HCT116 (cell line): ENCODE measurements at regions not wholly inside any gene's neighbourhood (a gene's known extent, or its start where the extent isn't known, plus 50 kb on each side); places are given as distances from the start of the nearest gene placed in this dataset.

ENCODE experiments used
- ATAC-seq: fragments of 200-7000 bp; cut with Tn5 transposase; 2 replicates; pipeline ENCODE4 v1.9.1; 2020; ENCODE audit warnings: mild to moderate bottlenecking, moderate library complexity
- BruUV-seq: library from RNA; stranded (reverse); fragments of 400-500 nt; replicated peaks from 2 replicates; lab custom pipeline; 2021; lab: Mats Ljungman, UMichigan
- CTCF ChIA-PET: fragments of 300-600 bp; sonication (Branson Sonifier 250); formaldehyde crosslinking; loops from one replicate; lab custom pipeline; 2021; ENCODE audit warnings: antibody characterized with exemption; lab: Charles Lee
- POLR2A ChIA-PET: fragments of 300-600, 350-600 bp; sonication (Branson Sonifier 250); formaldehyde crosslinking; loops from one replicate; lab custom pipeline; 2021; ENCODE audit warnings: antibody characterized with exemption; lab: Charles Lee
- RAD21 ChIA-PET, 2 experiments: fragments of 300-600 bp; sonication (Branson Sonifier 250); formaldehyde crosslinking; loops; one replicate each; lab custom pipeline; 2023; ENCODE audit warnings: low total read pairs in 2 of 2; ENCODE audit not compliant: uncharacterized antibody in 2 of 2, unreplicated experiment in 2 of 2, low non-redundant PET in 1 of 2; lab: Charles Lee
- DNase-seq: peaks from one replicate; pipeline ENCODE4 v3.0.0-alpha.2; 2010; ENCODE audit warnings: low read depth, low spot score
- H2AFZ ChIP-seq: fragments of 200-600 bp; shearing (Covaris generic), sonication (generic); 2 replicates; pipeline ENCODE4 v1.6.1; 2017; ENCODE audit warnings: low read depth, mixed run types, mixed read lengths, antibody characterized with exemption, low read length; ENCODE audit not compliant: poor library complexity, severe bottlenecking
- H3K27ac ChIP-seq: 2 replicates; pipeline ENCODE4 v1.5.1; 2012; ENCODE audit warnings: low read depth, low read length
- H3K27me3 ChIP-seq: fragments of 200-600 bp; sonication (generic); 2 replicates; pipeline ENCODE4 v1.6.1; 2016; ENCODE audit warnings: mixed run types, low read length, mixed read lengths; ENCODE audit not compliant: insufficient read depth
- H3K36me3 ChIP-seq, 2 experiments: fragments of 200-500 bp in 1 of 2; fragments of 200-600 bp in 1 of 2; sonication (Bioruptor generic) in 1 of 2; sonication (generic) in 1 of 2; 2 replicates each; pipeline versions ENCODE4 v1.5.1 to v1.6.1; 2014 to 2016; ENCODE audit warnings: low read length in 2 of 2, inconsistent platforms in 1 of 2, mixed read lengths in 1 of 2, mixed run types in 1 of 2; ENCODE audit not compliant: insufficient read depth in 2 of 2, control insufficient read depth in 1 of 2
- H3K4me1 ChIP-seq, 2 experiments: fragments of 200-600 bp in 1 of 2; sonication (generic) in 1 of 2; 2 replicates each; pipeline versions ENCODE4 v1.5.1 to v1.6.1; 2012 to 2017; ENCODE audit warnings: low read length in 2 of 2, inconsistent platforms in 1 of 2, mild to moderate bottlenecking in 1 of 2, mixed read lengths in 1 of 2, mixed run types in 1 of 2, moderate library complexity in 1 of 2; ENCODE audit not compliant: insufficient read depth in 2 of 2, control insufficient read depth in 1 of 2
- H3K4me2 ChIP-seq: fragments of 200-600 bp; sonication (generic); 2 replicates; pipeline ENCODE4 v1.6.1; 2017; ENCODE audit warnings: mixed run types, low read length, mixed read lengths
- H3K4me3 ChIP-seq, 2 experiments: fragments of 200-600 bp in 1 of 2; sonication (generic) in 1 of 2; replicated peaks in 1 of 2; 2 replicates each; pipeline ENCODE4 v1.5.1; 2011 to 2016; ENCODE audit warnings: low read length in 2 of 2, control low read depth in 1 of 2, low read depth in 1 of 2, mild to moderate bottlenecking in 1 of 2, mixed read lengths in 1 of 2, mixed run types in 1 of 2
- H3K79me2 ChIP-seq: fragments of 200-600 bp; sonication (generic); 2 replicates; pipeline ENCODE4 v1.6.1; 2017; ENCODE audit warnings: mild to moderate bottlenecking, mixed run types, low read length, moderate library complexity, mixed read lengths; ENCODE audit not compliant: insufficient read depth
- H3K9ac ChIP-seq: fragments of 200-600 bp; sonication (generic); 2 replicates; pipeline ENCODE4 v1.6.1; 2016; ENCODE audit warnings: low read length, mixed read lengths
- H3K9me2 ChIP-seq: fragments of 200-600 bp; sonication (generic), shearing (Covaris generic); 2 replicates; pipeline ENCODE4 v1.6.1; 2017; ENCODE audit warnings: mixed run types, mild to moderate bottlenecking, moderate library complexity; ENCODE audit not compliant: insufficient read depth
- H3K9me3 ChIP-seq, 2 experiments: fragments of 200-500 bp in 1 of 2; fragments of 200-600 bp in 1 of 2; sonication (Bioruptor generic) in 1 of 2; sonication (generic) in 1 of 2; 2 replicates each; pipeline ENCODE4 v1.6.1; 2014 to 2017; ENCODE audit warnings: low read length in 2 of 2, mixed read lengths in 2 of 2, inconsistent platforms in 1 of 2, low read depth in 1 of 2, mild to moderate bottlenecking in 1 of 2, mixed run types in 1 of 2, moderate library complexity in 1 of 2; ENCODE audit not compliant: control insufficient read depth in 1 of 2, insufficient read depth in 1 of 2
- H4K20me1 ChIP-seq: fragments of 200-600 bp; sonication (generic), shearing (Covaris generic); 2 replicates; pipeline ENCODE4 v1.6.1; 2017; ENCODE audit warnings: mixed run types, mild to moderate bottlenecking, moderate library complexity; ENCODE audit not compliant: insufficient read depth
- EGR1 ChIP-seq: IDR thresholded peaks from 2 replicates; pipeline ENCODE4 v1.6.1; 2012; ENCODE audit warnings: low read depth
- EZH2 ChIP-seq: fragments of 200-600 bp; sonication (generic); IDR thresholded peaks from 2 replicates; pipeline ENCODE4 v1.6.1; 2017; ENCODE audit warnings: antibody characterized with exemption, mixed run types
- EZH2phosphoT487 ChIP-seq: fragments of 200-600 bp; IDR thresholded peaks from 2 replicates; pipeline ENCODE4 v1.6.1; 2018; ENCODE audit warnings: antibody characterized with exemption, borderline replicate concordance
- JUND ChIP-seq: IDR thresholded peaks from 2 replicates; pipeline ENCODE4 v1.6.1; 2012
- SP1 ChIP-seq: IDR thresholded peaks from 2 replicates; pipeline ENCODE4 v1.6.1; 2012; ENCODE audit warnings: low read depth
- TCF7L2 ChIP-seq: IDR thresholded peaks from 2 replicates; pipeline ENCODE4 v1.7.0; 2011; ENCODE audit warnings: borderline replicate concordance, inconsistent platforms; ENCODE audit not compliant: insufficient read depth, insufficient read length; ENCODE audit errors: extremely low read depth
- intact Hi-C: fragments of 100-400 bp; cut with micrococcal nuclease; formaldehyde crosslinking; loops from 2 replicates; pipeline ENCODE4 v1.10.0; 2022
- TF ChIP-seq, protein P1 (sequence below), 3 experiments: fragments of 200-600 bp in 1 of 3; sonication (generic) in 1 of 3; IDR thresholded peaks in 2 of 3; conservative IDR thresholded peaks in 1 of 3; 2 replicates each; pipeline ENCODE4 v1.5.1; 2012 to 2017; ENCODE audit warnings: low read depth in 2 of 3, low read length in 2 of 3, antibody characterized with exemption in 1 of 3, borderline replicate concordance in 1 of 3, control low read depth in 1 of 3, mild to moderate bottlenecking in 1 of 3, mixed read lengths in 1 of 3, mixed run types in 1 of 3, moderate library complexity in 1 of 3; ENCODE audit not compliant: insufficient read depth in 1 of 3
- TF ChIP-seq, protein P2 (sequence below): IDR thresholded peaks from 2 replicates; pipeline ENCODE4 v1.6.1; 2012
- TF ChIP-seq, protein P3 (sequence below): IDR thresholded peaks from 2 replicates; pipeline ENCODE4 v1.6.1; 2012; ENCODE audit warnings: low read depth
- TF ChIP-seq, protein P4 (sequence below): IDR thresholded peaks from 2 replicates; pipeline ENCODE4 v1.6.1; 2012

DNA sequence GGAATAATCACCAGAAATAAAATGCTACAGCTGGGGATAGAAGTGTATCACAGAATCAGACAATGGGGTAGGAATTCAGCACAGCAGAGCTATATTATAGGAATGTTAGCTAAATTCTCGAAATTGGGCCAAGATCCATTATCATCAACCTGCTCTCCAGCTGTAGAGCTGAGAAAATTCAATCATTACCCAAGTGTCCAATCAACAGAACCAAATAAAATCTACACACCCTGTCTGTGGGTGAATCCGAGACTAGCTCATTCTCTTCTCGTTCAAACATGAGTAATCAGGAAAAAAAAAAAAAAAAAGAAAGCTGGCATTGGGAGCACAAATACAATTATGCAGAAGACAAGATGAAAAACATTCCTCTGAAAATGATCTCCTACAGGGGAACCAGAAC, 119.2 kb downstream of the CDC7 start:
- Histone ChIP-seq H3K4me1 (peaks cover 0 to 3% of the 10 kb centered on the region in 2 experiments; a peak in 1 of 4 replicates), H2AFZ (no peak overlapping the region), H3K79me2 (no peaks in the 10 kb centered on the region), H4K20me1 (no peaks in the 10 kb centered on the region), H3K36me3 (no peaks in the 10 kb centered on the region), H3K9me2 (no peaks in the 10 kb centered on the region), H3K4me2 (no peak overlapping the region), H3K9me3 (no peaks in the 10 kb centered on the region), H3K27ac (no peak overlapping the region), H3K27me3 (no peaks in the 10 kb centered on the region), H3K4me3 (no peak overlapping the region)
- BruUV-seq = no TSS peak
- ATAC-seq (no peak), DNase-seq (no peak)
- CTCF ChIA-PET = no interaction called here
- RAD21 ChIA-PET = interaction anchor here in 1 of 2 experiments (0.6 kb wide), 1 partner anchor 230 kb away, joined by 4 read pairs; no protein-coding TSS in a partner anchor
- intact Hi-C loops = loop anchor here (5.0 kb wide), 1 partner anchor 267 kb away; the partner anchor contains the start of gene TGFBR3
- POLR2A ChIA-PET = no interaction called here
- TF ChIP-seq, protein P1, sequence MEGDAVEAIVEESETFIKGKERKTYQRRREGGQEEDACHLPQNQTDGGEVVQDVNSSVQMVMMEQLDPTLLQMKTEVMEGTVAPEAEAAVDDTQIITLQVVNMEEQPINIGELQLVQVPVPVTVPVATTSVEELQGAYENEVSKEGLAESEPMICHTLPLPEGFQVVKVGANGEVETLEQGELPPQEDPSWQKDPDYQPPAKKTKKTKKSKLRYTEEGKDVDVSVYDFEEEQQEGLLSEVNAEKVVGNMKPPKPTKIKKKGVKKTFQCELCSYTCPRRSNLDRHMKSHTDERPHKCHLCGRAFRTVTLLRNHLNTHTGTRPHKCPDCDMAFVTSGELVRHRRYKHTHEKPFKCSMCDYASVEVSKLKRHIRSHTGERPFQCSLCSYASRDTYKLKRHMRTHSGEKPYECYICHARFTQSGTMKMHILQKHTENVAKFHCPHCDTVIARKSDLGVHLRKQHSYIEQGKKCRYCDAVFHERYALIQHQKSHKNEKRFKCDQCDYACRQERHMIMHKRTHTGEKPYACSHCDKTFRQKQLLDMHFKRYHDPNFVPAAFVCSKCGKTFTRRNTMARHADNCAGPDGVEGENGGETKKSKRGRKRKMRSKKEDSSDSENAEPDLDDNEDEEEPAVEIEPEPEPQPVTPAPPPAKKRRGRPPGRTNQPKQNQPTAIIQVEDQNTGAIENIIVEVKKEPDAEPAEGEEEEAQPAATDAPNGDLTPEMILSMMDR (IDR thresholded peaks at IDR 0.05 in 2 of 3, conservative IDR thresholded peaks at IDR 0.05 in 1 of 3; ENCODE audit: borderline replicate concordance in 1 of 3, insufficient read depth in 1 of 3, low read depth in 2 of 3, low read length in 2 of 3) = no peak
- TF ChIP-seq SP1 = no peak
- TF ChIP-seq, all 23 proteins: peak for 0
- H3K9ac ChIP-seq = no peak overlapping the region

DNA sequence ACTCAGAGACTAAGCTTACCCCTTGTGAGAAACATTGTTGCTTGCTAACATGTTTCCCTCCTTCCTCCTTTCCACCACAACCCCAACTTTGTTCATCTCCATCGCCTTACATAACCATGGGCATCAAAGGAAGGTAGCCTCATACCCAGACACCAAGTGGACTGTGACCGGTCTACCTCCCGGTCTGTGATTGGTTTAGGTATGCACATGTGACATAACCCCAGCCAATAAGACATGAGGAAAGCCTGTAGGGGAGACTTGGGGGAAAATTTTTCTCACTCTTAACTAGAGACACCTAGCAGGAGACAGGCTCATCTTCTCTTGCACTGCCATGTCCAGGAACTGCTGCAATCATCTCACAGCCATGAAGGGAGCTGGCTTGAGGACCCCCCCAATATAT, 120.7 kb downstream of the CDC7 start:
- Histone ChIP-seq H3K4me3 (no peak overlapping the region), H3K4me2 (no peak overlapping the region), H3K36me3 (no peaks in the 10 kb centered on the region), H3K27ac (no peak overlapping the region), H4K20me1 (no peaks in the 10 kb centered on the region), H2AFZ (no peak overlapping the region), H3K27me3 (no peaks in the 10 kb centered on the region), H3K9ac (no peak overlapping the region), H3K9me3 (no peaks in the 10 kb centered on the region), H3K4me1 (peaks cover 0 to 3% of the 10 kb centered on the region in 2 experiments; a peak in 1 of 4 replicates), H3K9me2 (no peaks in the 10 kb centered on the region), H3K79me2 (no peaks in the 10 kb centered on the region)
- intact Hi-C loops = no loop called here
- POLR2A ChIA-PET = no interaction called here
- CTCF ChIA-PET = no interaction called here
- DNase-seq = no peak
- ATAC-seq = peak; percentile 34; the same call in 1 of the 2 replicates
- TF ChIP-seq EZH2phosphoT487 (no peak), TCF7L2 (no peak), SP1 (no peak), JUND (no peak), EZH2 (no peak), EGR1 (no peak)
- TF ChIP-seq, protein P2, sequence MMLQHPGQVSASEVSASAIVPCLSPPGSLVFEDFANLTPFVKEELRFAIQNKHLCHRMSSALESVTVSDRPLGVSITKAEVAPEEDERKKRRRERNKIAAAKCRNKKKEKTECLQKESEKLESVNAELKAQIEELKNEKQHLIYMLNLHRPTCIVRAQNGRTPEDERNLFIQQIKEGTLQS = no peak
- TF ChIP-seq, protein P3, sequence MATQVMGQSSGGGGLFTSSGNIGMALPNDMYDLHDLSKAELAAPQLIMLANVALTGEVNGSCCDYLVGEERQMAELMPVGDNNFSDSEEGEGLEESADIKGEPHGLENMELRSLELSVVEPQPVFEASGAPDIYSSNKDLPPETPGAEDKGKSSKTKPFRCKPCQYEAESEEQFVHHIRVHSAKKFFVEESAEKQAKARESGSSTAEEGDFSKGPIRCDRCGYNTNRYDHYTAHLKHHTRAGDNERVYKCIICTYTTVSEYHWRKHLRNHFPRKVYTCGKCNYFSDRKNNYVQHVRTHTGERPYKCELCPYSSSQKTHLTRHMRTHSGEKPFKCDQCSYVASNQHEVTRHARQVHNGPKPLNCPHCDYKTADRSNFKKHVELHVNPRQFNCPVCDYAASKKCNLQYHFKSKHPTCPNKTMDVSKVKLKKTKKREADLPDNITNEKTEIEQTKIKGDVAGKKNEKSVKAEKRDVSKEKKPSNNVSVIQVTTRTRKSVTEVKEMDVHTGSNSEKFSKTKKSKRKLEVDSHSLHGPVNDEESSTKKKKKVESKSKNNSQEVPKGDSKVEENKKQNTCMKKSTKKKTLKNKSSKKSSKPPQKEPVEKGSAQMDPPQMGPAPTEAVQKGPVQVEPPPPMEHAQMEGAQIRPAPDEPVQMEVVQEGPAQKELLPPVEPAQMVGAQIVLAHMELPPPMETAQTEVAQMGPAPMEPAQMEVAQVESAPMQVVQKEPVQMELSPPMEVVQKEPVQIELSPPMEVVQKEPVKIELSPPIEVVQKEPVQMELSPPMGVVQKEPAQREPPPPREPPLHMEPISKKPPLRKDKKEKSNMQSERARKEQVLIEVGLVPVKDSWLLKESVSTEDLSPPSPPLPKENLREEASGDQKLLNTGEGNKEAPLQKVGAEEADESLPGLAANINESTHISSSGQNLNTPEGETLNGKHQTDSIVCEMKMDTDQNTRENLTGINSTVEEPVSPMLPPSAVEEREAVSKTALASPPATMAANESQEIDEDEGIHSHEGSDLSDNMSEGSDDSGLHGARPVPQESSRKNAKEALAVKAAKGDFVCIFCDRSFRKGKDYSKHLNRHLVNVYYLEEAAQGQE = no peak
- TF ChIP-seq, protein P4, sequence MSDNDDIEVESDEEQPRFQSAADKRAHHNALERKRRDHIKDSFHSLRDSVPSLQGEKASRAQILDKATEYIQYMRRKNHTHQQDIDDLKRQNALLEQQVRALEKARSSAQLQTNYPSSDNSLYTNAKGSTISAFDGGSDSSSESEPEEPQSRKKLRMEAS = no peak
- RAD21 ChIA-PET = no interaction called here
- no TSS peak for BruUV-seq
